ENCODE measurements at regions not wholly inside any gene's neighbourhood (a gene's known extent, or its start where the extent isn't known, plus 50 kb on each side); places are given as distances from the start of the nearest gene placed in this dataset.

- no peaks in the 10 kb centered on the region for H3K36me3 ChIP-seq
- no peaks in the 10 kb centered on the region for H3K27me3 ChIP-seq
- H3K9me3 ChIP-seq: no peaks in the 10 kb centered on the region
- ATAC-seq: peak; percentile 61
- TF ChIP-seq CTCF (IDR thresholded peaks at IDR 0.05) (peak in 2 of 4 experiments; percentile 6 to 25), POLR2AphosphoS5 (IDR thresholded peaks at IDR 0.05) (peak; percentile 7), POLR2A (IDR thresholded peaks at IDR 0.05) (no peak)
- peak overlapping the region in 2 of 4 donors; percentile 32 to 43 for H3K27ac ChIP-seq
- WGBS, 2 donors (ENCODE audit: low coverage in 1 of 2): 20 to 49% methylated on average over 4 to 5 of the region's 5 CpGs
- no peak overlapping the region for H3K4me3 ChIP-seq
- H3K4me1 ChIP-seq: peaks cover 0 to 17% (median 3%) of the 10 kb centered on the region in 3 donors
Observed at GRCh38 chr5:65076251-65076869, 307.6 kb downstream of the CWC27 start.

GRCh38 chr5:65077653-65078052 is 308.9 kb downstream of the CWC27 start:
- no peak for TF ChIP-seq POLR2A (IDR thresholded peaks at IDR 0.05)
- TF ChIP-seq EP300 (IDR thresholded peaks at IDR 0.05): no peak
- no peak for TF ChIP-seq POLR2AphosphoS5 (IDR thresholded peaks at IDR 0.05)
- TF ChIP-seq CTCF (IDR thresholded peaks at IDR 0.05): no peak
- H3K36me3 ChIP-seq: no peaks in the 10 kb centered on the region
- no peaks in the 10 kb centered on the region for H3K9me3 ChIP-seq
- peaks cover 0 to 17% (median 3%) of the 10 kb centered on the region in 3 donors for H3K4me1 ChIP-seq
- H3K27me3 ChIP-seq: no peaks in the 10 kb centered on the region
- H3K27ac ChIP-seq: no peak overlapping the region
- no peak overlapping the region for H3K4me3 ChIP-seq
- 84 to 95% methylated on average over 2 of the region's 4 CpGs for WGBS, 2 donors (ENCODE audit: low coverage in 1 of 2)
- no peak for ATAC-seq

GRCh38 chr5:65078331-65078730 is 309.6 kb downstream of the CWC27 start:
- 73 to 75% methylated on average over 4 of the region's 4 CpGs for WGBS, 2 donors (ENCODE audit: low coverage in 1 of 2)

GRCh38 chr5:65081071-65081470 is 312.3 kb downstream of the CWC27 start:
- TF ChIP-seq CTCF (IDR thresholded peaks at IDR 0.05): no peak
- TF ChIP-seq POLR2A (IDR thresholded peaks at IDR 0.05): no peak
- no peak for TF ChIP-seq POLR2AphosphoS5 (IDR thresholded peaks at IDR 0.05)
- TF ChIP-seq EP300 (IDR thresholded peaks at IDR 0.05): no peak
- Histone ChIP-seq H3K27ac (no peak overlapping the region), H3K36me3 (no peaks in the 10 kb centered on the region), H3K4me3 (no peak overlapping the region), H3K9me3 (no peaks in the 10 kb centered on the region), H3K27me3 (no peaks in the 10 kb centered on the region), H3K4me1 (peaks cover 0 to 10% (median 0%) of the 10 kb centered on the region in 3 donors)
- no peak for ATAC-seq

More at GRCh38 chr5:65078331-65078730, 309.6 kb downstream of the CWC27 start:
- no peak overlapping the region for H3K27ac ChIP-seq
- no peak for TF ChIP-seq POLR2A (IDR thresholded peaks at IDR 0.05)
- no peak for TF ChIP-seq CTCF (IDR thresholded peaks at IDR 0.05)
- TF ChIP-seq EP300 (IDR thresholded peaks at IDR 0.05): no peak
- TF ChIP-seq POLR2AphosphoS5 (IDR thresholded peaks at IDR 0.05): no peak
- peaks cover 0 to 17% (median 3%) of the 10 kb centered on the region in 3 donors for H3K4me1 ChIP-seq
- H3K36me3 ChIP-seq: no peaks in the 10 kb centered on the region
- no peaks in the 10 kb centered on the region for H3K27me3 ChIP-seq
- no peak overlapping the region for H3K4me3 ChIP-seq
- no peak for ATAC-seq
- H3K9me3 ChIP-seq: no peaks in the 10 kb centered on the region

- TF ChIP-seq CTCF (IDR thresholded peaks at IDR 0.05) (no peak), POLR2A (IDR thresholded peaks at IDR 0.05) (no peak), EP300 (IDR thresholded peaks at IDR 0.05) (no peak), POLR2AphosphoS5 (IDR thresholded peaks at IDR 0.05) (no peak)
- ATAC-seq: no peak
Observed at GRCh38 chr5:65084795-65085515, 316.2 kb downstream of the CWC27 start.

More at GRCh38 chr5:65084795-65085515, 316.2 kb downstream of the CWC27 start:
- Histone ChIP-seq H3K27me3 (no peaks in the 10 kb centered on the region), H3K27ac (no peak overlapping the region), H3K9me3 (no peaks in the 10 kb centered on the region), H3K4me3 (no peak overlapping the region), H3K36me3 (no peaks in the 10 kb centered on the region), H3K4me1 (no peaks in the 10 kb centered on the region)
- 96% methylated on average over 2 of the region's 3 CpGs; no CpG with 5 or more reads in 1 of the 2 donors for WGBS, 2 donors (ENCODE audit: low coverage in 1 of 2)
